ENCODE measurements at regions not wholly inside any gene's neighbourhood (a gene's known extent, or its start where the extent isn't known, plus 50 kb on each side); places are given as distances from the start of the nearest gene placed in this dataset.

DNA sequence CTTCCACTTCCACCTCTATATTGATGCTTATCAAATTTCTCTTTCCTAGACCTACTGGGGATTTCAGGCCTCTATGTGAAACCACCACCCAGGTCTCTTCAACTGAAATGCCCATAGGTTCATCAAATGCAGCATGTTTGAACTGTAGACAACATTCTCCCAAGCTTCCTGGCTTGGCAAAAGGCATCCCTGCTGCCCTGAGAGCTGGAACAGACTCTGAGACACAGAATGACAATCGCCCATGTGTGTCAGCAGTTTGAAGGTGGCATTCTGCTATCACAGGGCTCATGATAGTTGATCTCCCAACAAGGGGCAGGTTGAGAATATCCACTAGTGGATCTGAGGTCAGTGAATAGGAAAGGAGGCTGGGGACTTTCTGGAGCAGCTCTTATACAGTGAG is 200.7 kb downstream of the RPLP1 start:
- H3K4me3 ChIP-seq = no peak overlapping the region
- intact Hi-C loops (cut with DNase I, micrococcal nuclease) = no loop called here
- ATAC-seq (no peak), DNase-seq (no peak)
- H3K9me3 ChIP-seq = no peaks in the 10 kb centered on the region
- no peaks in the 10 kb centered on the region for H3K36me3 ChIP-seq (ENCODE audit: low read depth)
- no peaks in the 10 kb centered on the region for H3K4me1 ChIP-seq (ENCODE audit: low read depth)
- no peak for TF ChIP-seq CTCF (IDR thresholded peaks at IDR 0.05)

GRCh38 chr15:69653846-69654245 is 201.2 kb downstream of the RPLP1 start:
- DNase-seq = no peak

DNA sequence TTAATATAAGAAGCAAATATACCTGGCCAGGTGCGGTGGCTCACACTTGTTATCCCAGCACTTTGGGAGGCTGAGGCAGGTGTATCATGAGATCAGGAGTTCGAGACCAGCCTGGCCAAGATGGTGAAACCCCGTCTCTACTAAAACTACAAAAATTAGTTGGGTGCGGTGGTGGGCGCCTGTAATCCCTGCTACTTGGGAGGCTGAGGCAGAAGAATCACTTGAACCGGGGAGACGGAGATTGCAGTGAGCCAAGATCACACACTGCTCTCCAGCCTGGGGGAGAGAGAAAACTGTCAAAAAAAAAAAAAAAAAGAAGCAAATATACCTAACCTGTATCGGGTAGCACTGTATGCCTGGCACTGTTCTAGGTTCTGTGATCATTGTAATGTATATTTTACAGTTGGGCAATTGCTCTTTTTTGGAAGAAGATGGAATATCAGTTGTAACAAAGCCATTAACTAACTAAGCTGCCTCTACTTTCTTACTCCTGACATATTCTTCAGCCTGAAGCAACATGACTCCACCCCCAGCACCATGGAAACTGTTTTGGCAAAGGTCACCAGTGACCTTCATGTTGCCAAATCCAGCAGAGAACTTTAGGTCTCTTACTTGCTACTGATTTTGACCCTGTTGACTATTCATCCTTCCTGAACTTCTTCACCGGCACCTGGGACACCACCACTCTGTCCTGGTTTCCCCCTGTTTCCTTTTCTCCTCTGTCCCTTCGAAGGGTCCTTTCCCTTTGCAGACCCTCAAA is 203.8 kb downstream of the RPLP1 start:
- no peaks in the 10 kb centered on the region for H3K4me1 ChIP-seq (ENCODE audit: low read depth)
- DNase-seq = no peak
- intact Hi-C loops (cut with DNase I, micrococcal nuclease) = no loop called here
- no peak overlapping the region for H3K4me3 ChIP-seq
- H3K9me3 ChIP-seq = no peaks in the 10 kb centered on the region
- no peak for TF ChIP-seq CTCF (IDR thresholded peaks at IDR 0.05)
- ATAC-seq = no peak
- H3K36me3 ChIP-seq (ENCODE audit: low read depth) = no peaks in the 10 kb centered on the region

More at GRCh38 chr15:69653846-69654245, 201.2 kb downstream of the RPLP1 start:
- H3K4me1 ChIP-seq (ENCODE audit: low read depth) = no peaks in the 10 kb centered on the region
- no peak for TF ChIP-seq CTCF (IDR thresholded peaks at IDR 0.05)
- ATAC-seq = no peak
- no peak overlapping the region for H3K4me3 ChIP-seq
- H3K36me3 ChIP-seq (ENCODE audit: low read depth) = no peaks in the 10 kb centered on the region
- intact Hi-C loops (cut with DNase I, micrococcal nuclease) = no loop called here
- H3K9me3 ChIP-seq = no peaks in the 10 kb centered on the region

GRCh38 chr15:69657626-69658025 is 205.0 kb downstream of the RPLP1 start:
- DNase-seq (no peak), ATAC-seq (no peak)
- no peak overlapping the region for H3K4me3 ChIP-seq
- TF ChIP-seq CTCF (IDR thresholded peaks at IDR 0.05) = no peak
- H3K4me1 ChIP-seq (ENCODE audit: low read depth) = no peaks in the 10 kb centered on the region
- H3K36me3 ChIP-seq (ENCODE audit: low read depth) = no peaks in the 10 kb centered on the region
- H3K9me3 ChIP-seq = no peaks in the 10 kb centered on the region
- intact Hi-C loops (cut with DNase I, micrococcal nuclease) = no loop called here

DNA sequence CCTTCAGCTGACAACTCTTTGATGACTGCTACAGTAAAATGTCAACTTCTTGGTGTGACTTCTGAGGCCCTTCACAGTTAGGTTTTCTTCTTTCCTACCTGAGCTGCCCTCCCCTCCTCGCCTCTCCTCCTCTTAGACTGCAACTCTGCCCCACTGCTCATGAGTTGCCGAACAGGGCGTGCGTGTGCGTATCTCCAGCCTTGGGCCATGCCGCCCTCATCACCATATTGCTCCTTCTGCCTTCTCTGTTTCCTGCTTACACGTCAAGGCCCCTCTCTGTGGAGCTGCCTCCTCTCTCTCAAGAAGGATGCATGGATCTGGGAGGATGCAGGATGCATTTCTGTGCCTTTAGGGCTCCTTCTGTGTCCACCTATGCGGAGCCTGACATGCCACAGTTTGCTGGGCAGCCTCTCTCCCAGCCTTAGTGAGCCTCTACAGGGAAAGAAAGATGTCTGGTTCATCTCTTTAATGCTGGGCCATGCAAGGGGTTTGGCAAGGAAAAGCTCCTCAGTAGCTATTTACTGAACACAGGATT is 205.9 kb downstream of the RPLP1 start:
- ATAC-seq = no peak
- no peaks in the 10 kb centered on the region for H3K9me3 ChIP-seq
- no peaks in the 10 kb centered on the region for H3K36me3 ChIP-seq (ENCODE audit: low read depth)
- TF ChIP-seq CTCF (IDR thresholded peaks at IDR 0.05) = no peak
- H3K4me1 ChIP-seq (ENCODE audit: low read depth) = no peaks in the 10 kb centered on the region
- intact Hi-C loops (cut with DNase I, micrococcal nuclease) = no loop called here
- no peak overlapping the region for H3K4me3 ChIP-seq
- DNase-seq = no peak

Data from mucosa of descending colon (tissue), 3 donors.